ENCODE measurements at regions not wholly inside any gene's neighbourhood (a gene's known extent, or its start where the extent isn't known, plus 50 kb on each side); places are given as distances from the start of the nearest gene placed in this dataset.

- TF ChIP-seq CTCF (conservative IDR thresholded peaks at IDR 0.05), result no peak
- no peaks in the 10 kb centered on the region for H3K27me3 Mint-ChIP-seq (ENCODE audit: insufficient read depth)
- H3K27me3 ChIP-seq (ENCODE audit: control insufficient read depth, insufficient read depth, low read length, poor library complexity, severe bottlenecking), result no peaks in the 10 kb centered on the region
- WGBS, 2 experiments (ENCODE audit: insufficient coverage in 1 of 2, insufficient read length in 1 of 2), result 86 to 87% methylated on average over 1 to 3 of the region's 4 CpGs
- H3K9me3 ChIP-seq (ENCODE audit: control insufficient read depth, low read length), result no peaks in the 10 kb centered on the region
- no peak overlapping the region for H3K9ac ChIP-seq (ENCODE audit: extremely low read depth, low read length, poor library complexity, severe bottlenecking)
- H3K36me3 ChIP-seq (ENCODE audit: control insufficient read depth, insufficient read depth, low read length), result no peaks in the 10 kb centered on the region
- H3K27ac ChIP-seq (ENCODE audit: low read depth, low read length), result no peak overlapping the region
- H3K4me3 ChIP-seq (ENCODE audit: low read length), result no peak overlapping the region
- peaks cover 8% of the 10 kb centered on the region for H3K4me1 ChIP-seq (ENCODE audit: control insufficient read depth, insufficient read depth, low read length)
- H3K36me3 Mint-ChIP-seq (ENCODE audit: low read depth), result no peaks in the 10 kb centered on the region
- peaks cover 12% of the 10 kb centered on the region for H3K4me1 Mint-ChIP-seq
- DNase-seq, result no peak
- H3K4me3 Mint-ChIP-seq, result no peak overlapping the region
- no peak overlapping the region for H3K27ac Mint-ChIP-seq
- H3K9me3 Mint-ChIP-seq, result no peaks in the 10 kb centered on the region
Measured at GRCh38 chr4:43325220-43325967, 432.9 kb downstream of the GRXCR1 start.

- H3K27ac ChIP-seq (ENCODE audit: low read depth, low read length), result no peak overlapping the region
- no peak overlapping the region for H3K4me3 ChIP-seq (ENCODE audit: low read length)
- H3K36me3 ChIP-seq (ENCODE audit: control insufficient read depth, insufficient read depth, low read length), result no peaks in the 10 kb centered on the region
- Mint-ChIP-seq H3K36me3 (ENCODE audit: low read depth) (no peaks in the 10 kb centered on the region), H3K4me1 (peaks cover 3% of the 10 kb centered on the region), H3K4me3 (no peak overlapping the region), H3K27me3 (ENCODE audit: insufficient read depth) (no peaks in the 10 kb centered on the region), H3K9me3 (no peaks in the 10 kb centered on the region), H3K27ac (no peak overlapping the region)
- no peak overlapping the region for H3K9ac ChIP-seq (ENCODE audit: extremely low read depth, low read length, poor library complexity, severe bottlenecking)
- H3K9me3 ChIP-seq (ENCODE audit: control insufficient read depth, low read length), result no peaks in the 10 kb centered on the region
- no peak for DNase-seq
- no peak for TF ChIP-seq CTCF (conservative IDR thresholded peaks at IDR 0.05)
- H3K4me1 ChIP-seq (ENCODE audit: control insufficient read depth, insufficient read depth, low read length), result no peaks in the 10 kb centered on the region
- 89 to 94% methylated on average over 1 of the region's 1 CpG for WGBS, 2 experiments (ENCODE audit: insufficient coverage in 1 of 2, insufficient read length in 1 of 2)
- H3K27me3 ChIP-seq (ENCODE audit: control insufficient read depth, insufficient read depth, low read length, poor library complexity, severe bottlenecking), result no peaks in the 10 kb centered on the region
Measured at GRCh38 chr4:43330288-43330687, 437.8 kb downstream of the GRXCR1 start.

- Histone ChIP-seq H3K27ac (ENCODE audit: low read depth, low read length) (no peak overlapping the region), H3K9me3 (ENCODE audit: control insufficient read depth, low read length) (no peaks in the 10 kb centered on the region), H3K36me3 (ENCODE audit: control insufficient read depth, insufficient read depth, low read length) (no peaks in the 10 kb centered on the region), H3K4me3 (ENCODE audit: low read length) (no peak overlapping the region), H3K4me1 (ENCODE audit: control insufficient read depth, insufficient read depth, low read length) (no peaks in the 10 kb centered on the region), H3K27me3 (ENCODE audit: control insufficient read depth, insufficient read depth, low read length, poor library complexity, severe bottlenecking) (no peaks in the 10 kb centered on the region), H3K9ac (ENCODE audit: extremely low read depth, low read length, poor library complexity, severe bottlenecking) (no peak overlapping the region)
- Mint-ChIP-seq H3K36me3 (ENCODE audit: low read depth) (no peaks in the 10 kb centered on the region), H3K4me3 (no peak overlapping the region), H3K9me3 (no peaks in the 10 kb centered on the region), H3K27me3 (ENCODE audit: insufficient read depth) (no peaks in the 10 kb centered on the region), H3K27ac (no peak overlapping the region), H3K4me1 (no peaks in the 10 kb centered on the region)
- WGBS, 2 experiments (ENCODE audit: insufficient coverage in 1 of 2, insufficient read length in 1 of 2), result 44 to 54% methylated on average over 1 of the region's 1 CpG
- DNase-seq, result no peak
- TF ChIP-seq CTCF (conservative IDR thresholded peaks at IDR 0.05), result no peak
Measured at GRCh38 chr4:43331226-43332051, 438.9 kb downstream of the GRXCR1 start.

Measured in endodermal cell (in vitro differentiated cells).